ENCODE measurements at regions not wholly inside any gene's neighbourhood (a gene's known extent, or its start where the extent isn't known, plus 50 kb on each side); places are given as distances from the start of the nearest gene placed in this dataset.
A peak's percentile ranks its signal among the peaks of the same experiment; 100 is the strongest.

DNA sequence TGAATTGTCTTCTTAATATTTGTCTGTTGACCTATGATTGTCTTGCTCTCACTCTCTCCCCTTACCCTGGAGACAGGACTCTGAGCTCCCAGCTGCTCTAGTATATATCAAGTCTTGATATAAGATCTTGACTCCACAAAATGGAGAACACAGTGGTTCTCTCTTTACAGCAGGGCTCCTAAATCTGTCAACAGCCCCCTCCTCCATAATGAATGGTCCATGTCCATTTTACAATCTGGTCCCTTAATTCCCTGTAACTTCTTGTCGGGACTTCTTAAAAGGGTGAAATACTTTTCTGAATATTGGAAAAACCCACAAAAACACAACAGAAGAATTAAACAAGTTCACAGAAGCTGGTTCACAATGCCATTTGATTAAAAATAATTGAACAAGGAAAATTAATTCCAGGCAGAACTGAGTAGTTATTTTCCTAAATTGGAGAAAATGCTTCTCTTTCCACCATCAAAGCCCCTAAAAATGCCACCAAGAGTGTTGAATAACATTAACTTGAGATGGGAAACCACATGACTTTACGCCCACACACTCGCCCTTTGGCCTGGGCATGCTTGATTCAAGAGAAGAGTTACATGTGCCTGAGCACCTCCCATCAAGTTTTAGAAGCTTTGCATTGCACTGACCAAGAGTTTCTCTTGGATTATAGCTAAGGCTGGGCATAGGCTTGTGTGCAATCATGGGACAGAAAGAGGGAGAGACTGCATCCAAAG lies 109.8 kb downstream of the TOMM20 start:
- no peaks in the 10 kb centered on the region for H3K9me3 ChIP-seq (ENCODE audit: control insufficient read depth, insufficient read depth, low read depth, low read length)
- no peak overlapping the region for H3K4me3 ChIP-seq (ENCODE audit: low read depth, low read length)
- TF ChIP-seq ZNF214 (tag by site-specific recombination; IDR thresholded peaks at IDR 0.05; ENCODE audit: borderline replicate concordance) (peak; percentile 96), ZNF174 (tag by site-specific recombination; IDR thresholded peaks at IDR 0.05) (no peak)
- no peaks in the 10 kb centered on the region for H3K36me3 ChIP-seq (ENCODE audit: control insufficient read depth in 2 of 2, insufficient read depth in 1 of 2, low read length in 2 of 2)
- H3K4me1 ChIP-seq (ENCODE audit: control insufficient read depth, insufficient read depth, low read length): no peaks in the 10 kb centered on the region
- ChIA-PET CTCF (interaction anchor here (0.6 to 1.2 kb wide), 4 partner anchors 13 to 326 kb away, joined by 3 to 5 read pairs (median 4); no protein-coding TSS in a partner anchor), POLR2A (interaction anchor here (0.5 kb wide), 1 partner anchor 431 kb away, joined by 3 read pairs; no protein-coding TSS in a partner anchor)
- H3K27ac ChIP-seq (ENCODE audit: extremely low read depth, low read depth, low read length): no peak overlapping the region

DNA sequence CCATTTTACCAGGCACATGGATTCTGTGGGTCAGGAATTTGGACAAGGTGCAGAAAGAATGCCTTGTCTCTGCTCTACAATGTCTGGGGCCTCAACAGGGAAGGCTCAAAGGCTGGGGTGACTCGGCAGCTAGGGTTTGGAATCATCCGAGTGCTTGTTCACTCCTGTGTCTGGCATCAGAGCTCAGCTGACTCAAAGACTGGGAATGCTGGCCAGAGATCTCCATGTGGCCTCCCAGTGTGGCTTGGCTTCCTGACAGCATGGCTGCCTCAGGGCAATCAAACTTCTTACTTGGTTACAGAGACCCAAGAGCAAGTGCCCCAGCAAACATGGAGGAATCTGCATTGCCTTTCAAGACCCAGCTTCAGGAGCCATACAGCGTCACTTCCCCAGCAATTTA lies 110.5 kb downstream of the TOMM20 start:
- no peak for TF ChIP-seq ZNF624 (tag by site-specific recombination; IDR thresholded peaks at IDR 0.05)
- TF ChIP-seq SETDB1 (IDR thresholded peaks at IDR 0.05; ENCODE audit: insufficient read length, low read length): peak; percentile 51
- H3K27ac ChIP-seq (ENCODE audit: extremely low read depth, low read depth, low read length): no peak overlapping the region
- no peak overlapping the region for H3K4me3 ChIP-seq (ENCODE audit: low read depth, low read length)
- CTCF ChIA-PET: interaction anchor here (0.6 kb wide), 1 partner anchor 12 kb away, joined by 5 read pairs; no protein-coding TSS in a partner anchor
- no peaks in the 10 kb centered on the region for H3K9me3 ChIP-seq (ENCODE audit: control insufficient read depth, insufficient read depth, low read depth, low read length)
- no peaks in the 10 kb centered on the region for H3K36me3 ChIP-seq (ENCODE audit: control insufficient read depth in 2 of 2, insufficient read depth in 1 of 2, low read length in 2 of 2)
- no peaks in the 10 kb centered on the region for H3K4me1 ChIP-seq (ENCODE audit: control insufficient read depth, insufficient read depth, low read length)
- POLR2A ChIA-PET: no interaction called here

DNA sequence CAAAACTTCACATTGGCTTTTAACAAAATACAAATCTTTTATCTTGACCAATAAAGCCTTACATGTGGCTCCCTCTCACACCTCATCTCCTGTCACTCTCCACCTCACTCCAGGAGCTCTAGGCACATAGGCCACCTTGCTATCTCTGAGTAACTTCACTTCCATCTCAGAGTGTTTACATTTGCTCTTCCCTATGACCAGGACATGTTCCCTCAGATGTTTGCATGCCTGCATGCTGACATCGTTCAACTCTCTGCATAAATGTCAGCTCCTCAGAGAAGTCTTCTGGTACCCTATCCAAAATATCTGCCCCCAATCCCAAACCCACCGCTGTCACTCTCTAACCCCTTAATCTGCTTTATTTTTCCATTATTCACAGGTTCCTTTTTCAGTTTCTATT lies 110.9 kb downstream of the TOMM20 start:
- H3K4me1 ChIP-seq (ENCODE audit: control insufficient read depth, insufficient read depth, low read length): no peaks in the 10 kb centered on the region

DNA sequence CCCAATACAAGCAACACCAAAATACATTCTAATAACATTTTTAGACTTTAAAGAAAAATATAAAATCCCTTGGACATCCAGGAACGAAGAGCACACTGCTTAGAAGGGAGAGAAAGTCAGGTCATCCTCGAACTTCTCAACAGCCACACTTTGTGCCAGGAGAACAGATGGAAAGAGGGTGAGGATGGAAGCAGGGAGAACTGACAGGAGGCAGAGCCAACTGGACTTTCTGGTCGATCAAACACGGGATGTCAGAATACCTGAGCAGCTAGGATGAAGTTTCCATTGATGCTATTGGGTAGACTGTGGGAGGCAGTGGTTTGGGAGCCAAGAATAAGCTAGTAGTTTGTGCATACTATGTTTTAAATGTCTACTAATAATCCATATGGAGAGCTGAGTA lies 111.4 kb downstream of the TOMM20 start:
- CTCF ChIA-PET: interaction anchor here (1.0 kb wide), 1 partner anchor 11 kb away, joined by 4 read pairs; no protein-coding TSS in a partner anchor
- POLR2A ChIA-PET: no interaction called here
- TF ChIP-seq SCRT2 (tag by site-specific recombination; IDR thresholded peaks at IDR 0.05): no peak
- TF ChIP-seq BCL11A (tag by site-specific recombination; IDR thresholded peaks at IDR 0.05; ENCODE audit: low read depth): no peak
- TF ChIP-seq ZNF394 (tag by site-specific recombination; IDR thresholded peaks at IDR 0.05; ENCODE audit: borderline replicate concordance): no peak
- no peak overlapping the region for H3K4me3 ChIP-seq (ENCODE audit: low read depth, low read length)
- no peaks in the 10 kb centered on the region for H3K9me3 ChIP-seq (ENCODE audit: control insufficient read depth, insufficient read depth, low read depth, low read length)
- H3K27ac ChIP-seq (ENCODE audit: extremely low read depth, low read depth, low read length): no peak overlapping the region
- no peaks in the 10 kb centered on the region for H3K4me1 ChIP-seq (ENCODE audit: control insufficient read depth, insufficient read depth, low read length)
- H3K36me3 ChIP-seq (ENCODE audit: control insufficient read depth in 2 of 2, insufficient read depth in 1 of 2, low read length in 2 of 2): no peaks in the 10 kb centered on the region

More for the DNA sequence above, 110.9 kb downstream of the TOMM20 start:
- TF ChIP-seq ZNF37A (tag by site-specific recombination; IDR thresholded peaks at IDR 0.05): no peak
- TF ChIP-seq ZNF391 (tag by site-specific recombination; IDR thresholded peaks at IDR 0.05; ENCODE audit: borderline replicate concordance, low read depth): no peak
- TF ChIP-seq, protein P1, sequence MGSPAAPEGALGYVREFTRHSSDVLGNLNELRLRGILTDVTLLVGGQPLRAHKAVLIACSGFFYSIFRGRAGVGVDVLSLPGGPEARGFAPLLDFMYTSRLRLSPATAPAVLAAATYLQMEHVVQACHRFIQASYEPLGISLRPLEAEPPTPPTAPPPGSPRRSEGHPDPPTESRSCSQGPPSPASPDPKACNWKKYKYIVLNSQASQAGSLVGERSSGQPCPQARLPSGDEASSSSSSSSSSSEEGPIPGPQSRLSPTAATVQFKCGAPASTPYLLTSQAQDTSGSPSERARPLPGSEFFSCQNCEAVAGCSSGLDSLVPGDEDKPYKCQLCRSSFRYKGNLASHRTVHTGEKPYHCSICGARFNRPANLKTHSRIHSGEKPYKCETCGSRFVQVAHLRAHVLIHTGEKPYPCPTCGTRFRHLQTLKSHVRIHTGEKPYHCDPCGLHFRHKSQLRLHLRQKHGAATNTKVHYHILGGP (tag by site-specific recombination; IDR thresholded peaks at IDR 0.05): no peak
- TF ChIP-seq GFI1B (tag by site-specific recombination; IDR thresholded peaks at IDR 0.05): no peak
- no peak for TF ChIP-seq ZNF426 (tag by site-specific recombination; IDR thresholded peaks at IDR 0.05)
- no peak for TF ChIP-seq ZBTB1 (tag by site-specific recombination; IDR thresholded peaks at IDR 0.05)
- TF ChIP-seq ZNF558 (tag by site-specific recombination; IDR thresholded peaks at IDR 0.05): no peak
- no peak for TF ChIP-seq KLF16 (tag by site-specific recombination; IDR thresholded peaks at IDR 0.05)
- no peak for TF ChIP-seq SALL2 (tag by site-specific recombination; IDR thresholded peaks at IDR 0.05; ENCODE audit: borderline replicate concordance)
- TF ChIP-seq ZNF292 (tag by site-specific recombination; IDR thresholded peaks at IDR 0.05; ENCODE audit: borderline replicate concordance, low read depth): no peak
- TF ChIP-seq IKZF3 (tag by site-specific recombination; IDR thresholded peaks at IDR 0.05): no peak
- TF ChIP-seq ZNF548 (tag by site-specific recombination; IDR thresholded peaks at IDR 0.05): no peak
- H3K27ac ChIP-seq (ENCODE audit: extremely low read depth, low read depth, low read length): no peak overlapping the region
- ChIA-PET POLR2A (no interaction called here), CTCF (no interaction called here)
- no peaks in the 10 kb centered on the region for H3K36me3 ChIP-seq (ENCODE audit: control insufficient read depth in 2 of 2, insufficient read depth in 1 of 2, low read length in 2 of 2)
- no peaks in the 10 kb centered on the region for H3K9me3 ChIP-seq (ENCODE audit: control insufficient read depth, insufficient read depth, low read depth, low read length)
- no peak overlapping the region for H3K4me3 ChIP-seq (ENCODE audit: low read depth, low read length)

All from HEK293 (cell line).